Colonic mucosa (tissue), 4 donors: ENCODE measurements at regions not wholly inside any gene's neighbourhood (a gene's known extent, or its start where the extent isn't known, plus 50 kb on each side); places are given as distances from the start of the nearest gene placed in this dataset.

ENCODE experiments used
- DNase-seq: peaks from one replicate; pipeline ENCODE4 v3.0.0-alpha.2; 2020
- H3K27ac ChIP-seq: fragments of 200-600 bp; one replicate; pipeline ENCODE4 v1.8.0; 2021
- H3K27me3 ChIP-seq: fragments of 200-600 bp; one replicate; pipeline ENCODE4 v1.8.0; 2021
- H3K36me3 ChIP-seq: fragments of 200-600 bp; one replicate; pipeline ENCODE4 v1.8.0; 2021
- H3K4me1 ChIP-seq: fragments of 200-600 bp; one replicate; pipeline ENCODE4 v1.8.0; 2021; ENCODE audit warnings: mild to moderate bottlenecking
- H3K4me3 ChIP-seq: fragments of 200-600 bp; one replicate; pipeline ENCODE4 v1.8.0; 2021
- H3K9ac ChIP-seq, 2 donors: one replicate each; pipeline ENCODE4 v1.7.0; 2013; ENCODE audit warnings: control low read depth in 2 of 2, low read depth in 2 of 2, low read length in 2 of 2
- H3K9me3 ChIP-seq: fragments of 200-600 bp; one replicate; pipeline ENCODE4 v1.8.0; 2021
- intact Hi-C: fragments of 100-400 bp; cut with DNase I; formaldehyde crosslinking; loops from one replicate; pipeline ENCODE4 v1.14.1; 2022
- TF ChIP-seq, protein P1 (sequence below): fragments of 200-600 bp; IDR thresholded peaks from one replicate; pipeline ENCODE4 v1.8.0; 2022; ENCODE audit warnings: antibody characterized with exemption, mild to moderate bottlenecking
- donor health status: healthy.
- donor health status: DM: no; HTN: no; CAD: no.
- donor health status: DM: no; HTN: no; CAD: no.

DNA sequence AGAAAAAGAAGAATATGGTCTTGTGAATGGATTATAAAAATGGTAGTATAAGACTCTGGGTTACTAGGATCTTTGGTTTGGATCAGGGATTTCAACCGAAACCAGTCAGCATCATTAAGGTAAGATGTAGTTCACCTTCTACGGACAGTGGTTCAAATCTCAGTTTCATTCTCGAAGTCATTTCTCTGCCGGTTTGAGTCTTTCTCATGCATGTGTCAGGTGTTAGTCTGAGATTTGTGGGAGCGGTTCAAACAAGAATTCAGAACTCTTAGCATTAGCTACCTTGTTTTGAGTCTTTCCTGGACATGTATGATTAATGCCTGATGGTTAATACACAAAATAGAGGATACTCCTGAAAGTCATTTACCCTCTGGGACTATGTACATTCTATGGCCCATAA is 735.9 kb upstream of the NUDT12 start:
- DNase-seq: no peak
- Histone ChIP-seq H3K4me1 (no peaks in the 10 kb centered on the region), H3K9me3 (no peaks in the 10 kb centered on the region), H3K36me3 (no peaks in the 10 kb centered on the region), H3K4me3 (no peak overlapping the region), H3K9ac (no peak overlapping the region), H3K27ac (no peak overlapping the region), H3K27me3 (no peaks in the 10 kb centered on the region)
- intact Hi-C loops: no loop called here
- TF ChIP-seq, protein P1, sequence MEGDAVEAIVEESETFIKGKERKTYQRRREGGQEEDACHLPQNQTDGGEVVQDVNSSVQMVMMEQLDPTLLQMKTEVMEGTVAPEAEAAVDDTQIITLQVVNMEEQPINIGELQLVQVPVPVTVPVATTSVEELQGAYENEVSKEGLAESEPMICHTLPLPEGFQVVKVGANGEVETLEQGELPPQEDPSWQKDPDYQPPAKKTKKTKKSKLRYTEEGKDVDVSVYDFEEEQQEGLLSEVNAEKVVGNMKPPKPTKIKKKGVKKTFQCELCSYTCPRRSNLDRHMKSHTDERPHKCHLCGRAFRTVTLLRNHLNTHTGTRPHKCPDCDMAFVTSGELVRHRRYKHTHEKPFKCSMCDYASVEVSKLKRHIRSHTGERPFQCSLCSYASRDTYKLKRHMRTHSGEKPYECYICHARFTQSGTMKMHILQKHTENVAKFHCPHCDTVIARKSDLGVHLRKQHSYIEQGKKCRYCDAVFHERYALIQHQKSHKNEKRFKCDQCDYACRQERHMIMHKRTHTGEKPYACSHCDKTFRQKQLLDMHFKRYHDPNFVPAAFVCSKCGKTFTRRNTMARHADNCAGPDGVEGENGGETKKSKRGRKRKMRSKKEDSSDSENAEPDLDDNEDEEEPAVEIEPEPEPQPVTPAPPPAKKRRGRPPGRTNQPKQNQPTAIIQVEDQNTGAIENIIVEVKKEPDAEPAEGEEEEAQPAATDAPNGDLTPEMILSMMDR: no peak

DNA sequence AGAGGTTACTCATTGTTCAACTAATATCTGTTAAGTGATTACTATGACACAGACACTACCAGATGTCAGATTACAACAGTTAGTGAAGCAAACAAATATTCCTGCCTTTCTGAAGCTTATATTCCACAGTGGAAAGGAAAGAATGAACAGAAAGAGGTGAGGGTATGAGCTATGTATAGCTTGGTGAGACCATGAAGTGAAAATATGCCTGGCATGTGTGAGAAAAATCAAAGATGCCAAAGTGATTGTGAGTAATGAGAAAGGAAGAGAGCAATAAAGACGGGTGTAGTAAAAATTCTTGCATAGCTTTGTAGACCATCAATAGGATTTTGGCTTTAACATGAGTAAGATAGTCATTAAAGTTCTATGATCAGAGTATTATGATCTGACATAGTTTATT is 734.5 kb upstream of the NUDT12 start:
- no peak overlapping the region for H3K27ac ChIP-seq
- no peak overlapping the region for H3K9ac ChIP-seq
- intact Hi-C loops: no loop called here
- no peaks in the 10 kb centered on the region for H3K9me3 ChIP-seq
- DNase-seq: no peak
- no peaks in the 10 kb centered on the region for H3K27me3 ChIP-seq
- H3K4me3 ChIP-seq: no peak overlapping the region
- TF ChIP-seq, protein P1: no peak
- no peaks in the 10 kb centered on the region for H3K36me3 ChIP-seq
- no peaks in the 10 kb centered on the region for H3K4me1 ChIP-seq

DNA sequence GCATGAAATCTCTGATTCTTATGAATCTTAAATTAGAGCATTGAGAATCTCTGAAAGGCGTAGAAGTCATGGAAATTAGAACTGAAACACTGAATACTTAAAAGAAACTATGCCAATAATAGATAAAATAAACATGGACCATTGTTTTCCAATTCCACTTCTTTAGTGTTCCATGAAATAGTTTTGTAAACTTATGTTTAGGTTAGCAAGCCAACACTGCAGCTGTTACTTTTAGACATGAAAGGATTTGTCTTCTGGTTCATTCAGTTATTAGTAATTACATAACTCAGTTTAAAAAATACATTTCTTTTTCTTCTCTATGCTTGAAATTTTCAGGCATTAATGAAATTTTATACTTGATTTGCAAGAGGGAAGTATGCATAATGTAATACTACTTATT is 733.4 kb upstream of the NUDT12 start:
- Histone ChIP-seq H3K4me1 (no peaks in the 10 kb centered on the region), H3K4me3 (no peak overlapping the region), H3K27ac (no peak overlapping the region), H3K27me3 (no peaks in the 10 kb centered on the region), H3K36me3 (no peaks in the 10 kb centered on the region), H3K9ac (no peak overlapping the region), H3K9me3 (no peaks in the 10 kb centered on the region)
- intact Hi-C loops: no loop called here
- TF ChIP-seq, protein P1: no peak
- DNase-seq: no peak

DNA sequence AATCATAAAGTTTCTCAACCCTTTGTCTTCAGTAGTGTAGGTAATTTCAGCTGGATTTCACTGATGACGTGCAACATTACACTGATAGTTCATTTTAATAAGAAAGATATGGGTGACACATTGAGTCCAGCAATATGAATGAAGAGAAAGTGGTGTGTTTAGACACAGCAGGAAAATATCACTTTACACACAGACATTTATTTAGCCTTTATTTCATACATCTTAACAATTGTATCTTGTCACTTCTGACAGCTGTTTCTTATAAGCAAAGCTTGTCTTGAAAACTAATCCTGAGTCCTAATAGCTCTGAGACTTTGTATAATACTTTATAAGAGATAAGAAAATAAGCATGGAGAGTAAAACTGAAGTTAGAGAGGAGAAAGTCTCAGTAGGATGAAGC is 720.5 kb upstream of the NUDT12 start:
- TF ChIP-seq, protein P1: no peak
- Histone ChIP-seq H3K4me1 (no peaks in the 10 kb centered on the region), H3K27me3 (no peaks in the 10 kb centered on the region), H3K9ac (no peak overlapping the region), H3K36me3 (no peaks in the 10 kb centered on the region), H3K4me3 (no peak overlapping the region), H3K9me3 (no peaks in the 10 kb centered on the region), H3K27ac (no peak overlapping the region)
- DNase-seq: no peak
- intact Hi-C loops: no loop called here

DNA sequence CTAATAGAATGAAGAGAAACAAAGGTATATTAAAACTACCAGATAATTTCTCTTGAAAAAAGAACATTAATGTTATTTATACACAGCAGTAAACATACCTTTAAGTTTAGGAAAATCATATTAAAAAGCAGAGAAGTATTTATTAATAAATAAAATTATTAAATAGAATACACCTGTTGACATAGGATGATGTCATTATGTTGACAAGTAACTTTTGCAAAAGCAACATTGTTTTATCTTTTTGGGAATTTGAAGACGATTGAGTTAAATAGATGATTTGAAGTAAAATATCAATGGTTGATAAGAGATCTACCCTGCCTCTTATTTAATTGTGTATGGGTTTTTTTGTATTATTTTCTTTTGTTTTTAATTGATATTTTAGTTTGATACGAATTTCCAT is 711.1 kb upstream of the NUDT12 start:
- Histone ChIP-seq H3K27ac (no peak overlapping the region), H3K4me1 (no peaks in the 10 kb centered on the region), H3K36me3 (no peaks in the 10 kb centered on the region), H3K4me3 (no peak overlapping the region), H3K27me3 (no peaks in the 10 kb centered on the region), H3K9me3 (no peaks in the 10 kb centered on the region), H3K9ac (no peak overlapping the region)
- TF ChIP-seq, protein P1: no peak
- intact Hi-C loops: no loop called here
- no peak for DNase-seq
